ENCODE measurements at regions not wholly inside any gene's neighbourhood (a gene's known extent, or its start where the extent isn't known, plus 50 kb on each side); places are given as distances from the start of the nearest gene placed in this dataset.

DNA sequence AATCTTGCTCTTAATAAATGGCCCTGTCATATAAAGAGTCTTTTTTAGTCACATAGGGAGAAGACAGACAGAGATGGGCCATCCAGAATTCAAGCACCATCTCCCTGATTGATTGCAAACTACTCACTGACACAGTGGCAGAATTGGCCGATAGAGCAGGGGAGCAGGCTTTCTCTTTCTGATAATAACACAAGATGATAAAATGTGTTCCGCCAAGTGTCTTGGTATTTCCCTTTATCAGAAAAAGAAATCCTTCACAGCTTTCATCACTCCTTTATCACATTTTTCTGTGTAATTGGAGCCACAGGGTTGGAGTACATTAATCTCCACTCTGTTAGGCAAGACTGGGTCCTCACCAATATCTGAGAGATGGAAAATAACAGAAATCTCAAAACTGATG, 406.0 kb downstream of the TMEM135 start:
- Histone ChIP-seq H3K4me3 (no peak overlapping the region), H3K27ac (no peak overlapping the region), H3K27me3 (no peaks in the 10 kb centered on the region), H3K9me3 (no peaks in the 10 kb centered on the region), H3K4me1 (no peaks in the 10 kb centered on the region), H3K36me3 (no peaks in the 10 kb centered on the region)
- TF ChIP-seq EP300 (IDR thresholded peaks at IDR 0.05) (no peak), POLR2AphosphoS5 (IDR thresholded peaks at IDR 0.05) (no peak)
- WGBS, 2 donors (ENCODE audit: low coverage in 1 of 2) = 57 to 86% methylated on average over 1 to 2 of the region's 2 CpGs
- no peak for ATAC-seq

DNA sequence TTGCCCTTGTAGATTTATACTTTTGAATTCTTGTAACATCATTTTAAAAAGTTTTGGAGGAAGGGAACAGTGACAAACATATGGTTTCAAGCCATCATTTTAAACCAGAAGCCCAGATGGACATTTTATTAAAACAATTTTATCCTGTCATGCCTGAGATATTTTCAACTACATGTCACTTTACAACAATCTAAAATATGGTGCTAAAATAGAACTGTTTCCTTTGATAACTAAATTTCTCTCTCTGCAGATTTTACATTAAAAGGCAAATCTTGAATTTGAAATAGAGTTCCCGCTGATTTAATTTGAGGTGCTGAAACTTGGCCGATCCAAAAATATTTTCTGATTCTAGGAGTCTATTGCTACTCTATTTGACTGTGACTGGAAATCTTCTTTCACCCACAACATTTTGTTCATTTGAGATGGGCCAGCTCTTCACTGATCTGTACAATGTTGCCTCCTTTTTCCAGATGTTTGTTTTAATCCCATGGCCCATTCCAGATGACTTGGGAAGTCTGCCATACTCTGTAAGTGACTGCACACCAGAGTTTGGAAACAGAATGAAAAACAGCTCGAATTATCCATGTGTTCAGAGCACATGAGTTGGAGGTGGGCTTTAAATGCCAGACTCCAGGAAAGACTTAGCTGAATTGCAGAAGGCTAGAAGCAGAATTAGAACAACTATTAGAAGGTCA, 402.5 kb downstream of the TMEM135 start:
- Histone ChIP-seq H3K36me3 (no peaks in the 10 kb centered on the region), H3K27ac (no peak overlapping the region), H3K9me3 (no peaks in the 10 kb centered on the region), H3K4me1 (no peaks in the 10 kb centered on the region), H3K4me3 (no peak overlapping the region), H3K27me3 (no peaks in the 10 kb centered on the region)
- ATAC-seq = no peak
- WGBS, 2 donors (ENCODE audit: low coverage in 1 of 2) = 47 to 68% methylated on average over 3 of the region's 3 CpGs
- TF ChIP-seq, protein P1, sequence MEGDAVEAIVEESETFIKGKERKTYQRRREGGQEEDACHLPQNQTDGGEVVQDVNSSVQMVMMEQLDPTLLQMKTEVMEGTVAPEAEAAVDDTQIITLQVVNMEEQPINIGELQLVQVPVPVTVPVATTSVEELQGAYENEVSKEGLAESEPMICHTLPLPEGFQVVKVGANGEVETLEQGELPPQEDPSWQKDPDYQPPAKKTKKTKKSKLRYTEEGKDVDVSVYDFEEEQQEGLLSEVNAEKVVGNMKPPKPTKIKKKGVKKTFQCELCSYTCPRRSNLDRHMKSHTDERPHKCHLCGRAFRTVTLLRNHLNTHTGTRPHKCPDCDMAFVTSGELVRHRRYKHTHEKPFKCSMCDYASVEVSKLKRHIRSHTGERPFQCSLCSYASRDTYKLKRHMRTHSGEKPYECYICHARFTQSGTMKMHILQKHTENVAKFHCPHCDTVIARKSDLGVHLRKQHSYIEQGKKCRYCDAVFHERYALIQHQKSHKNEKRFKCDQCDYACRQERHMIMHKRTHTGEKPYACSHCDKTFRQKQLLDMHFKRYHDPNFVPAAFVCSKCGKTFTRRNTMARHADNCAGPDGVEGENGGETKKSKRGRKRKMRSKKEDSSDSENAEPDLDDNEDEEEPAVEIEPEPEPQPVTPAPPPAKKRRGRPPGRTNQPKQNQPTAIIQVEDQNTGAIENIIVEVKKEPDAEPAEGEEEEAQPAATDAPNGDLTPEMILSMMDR (IDR thresholded peaks at IDR 0.05) = no peak
- TF ChIP-seq EP300 (IDR thresholded peaks at IDR 0.05) (no peak), POLR2AphosphoS5 (IDR thresholded peaks at IDR 0.05) (no peak), POLR2A (IDR thresholded peaks at IDR 0.05) (no peak)

DNA sequence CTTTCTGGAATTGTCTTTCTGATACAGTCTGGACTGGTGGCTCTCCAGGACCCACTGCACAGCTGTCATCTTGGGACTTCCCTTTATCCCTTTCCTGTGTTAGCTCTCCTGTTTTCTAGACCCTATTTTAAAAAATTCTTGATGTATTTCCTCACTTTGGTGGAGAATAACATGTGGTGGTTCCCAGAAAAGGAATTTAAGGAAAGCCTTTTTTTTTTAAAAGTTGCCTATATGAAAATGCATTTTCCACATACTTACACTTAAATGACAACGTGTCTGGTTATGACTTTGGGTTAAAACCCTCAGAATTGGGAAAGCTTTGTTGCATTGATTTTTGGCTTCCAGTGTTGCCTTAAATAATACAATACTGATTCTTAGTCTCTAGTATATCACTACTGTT, 400.7 kb downstream of the TMEM135 start:
- TF ChIP-seq POLR2AphosphoS5 (IDR thresholded peaks at IDR 0.05) (no peak), POLR2A (IDR thresholded peaks at IDR 0.05) (no peak), EP300 (IDR thresholded peaks at IDR 0.05) (no peak)
- TF ChIP-seq, protein P1 (IDR thresholded peaks at IDR 0.05) = no peak
- no peak for ATAC-seq
- Histone ChIP-seq H3K27me3 (no peaks in the 10 kb centered on the region), H3K4me1 (no peaks in the 10 kb centered on the region), H3K9me3 (no peaks in the 10 kb centered on the region), H3K4me3 (no peak overlapping the region), H3K27ac (no peak overlapping the region), H3K36me3 (no peaks in the 10 kb centered on the region)
- WGBS, 2 donors (ENCODE audit: low coverage in 1 of 2) = 85% methylated on average over 1 of the region's 1 CpG; no CpG with 5 or more reads in 1 of the 2 donors

DNA sequence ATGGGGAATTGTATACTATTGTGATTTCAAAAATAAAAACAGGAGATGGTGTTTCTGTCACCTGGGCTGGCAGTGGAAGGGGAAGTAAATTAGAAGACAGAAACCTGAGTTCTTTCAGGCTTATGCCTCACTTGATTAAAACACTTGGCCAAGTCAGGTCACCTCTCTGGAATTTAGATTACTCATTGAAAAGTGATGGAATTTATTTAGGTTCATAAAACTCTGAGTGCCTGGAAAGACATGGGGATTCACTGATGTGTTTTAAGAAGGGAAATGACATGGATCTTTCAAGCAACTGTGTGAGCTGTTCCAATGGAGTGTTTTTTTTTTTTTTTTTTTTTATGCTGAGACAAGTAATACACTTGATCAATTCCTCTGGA, 400.1 kb downstream of the TMEM135 start:
- Histone ChIP-seq H3K4me3 (no peak overlapping the region), H3K27me3 (no peaks in the 10 kb centered on the region), H3K4me1 (no peaks in the 10 kb centered on the region), H3K9me3 (no peaks in the 10 kb centered on the region), H3K27ac (no peak overlapping the region), H3K36me3 (no peaks in the 10 kb centered on the region)
- ATAC-seq = no peak
- TF ChIP-seq, protein P1 (IDR thresholded peaks at IDR 0.05) = no peak
- TF ChIP-seq EP300 (IDR thresholded peaks at IDR 0.05) (no peak), POLR2A (IDR thresholded peaks at IDR 0.05) (no peak), POLR2AphosphoS5 (IDR thresholded peaks at IDR 0.05) (no peak)

DNA sequence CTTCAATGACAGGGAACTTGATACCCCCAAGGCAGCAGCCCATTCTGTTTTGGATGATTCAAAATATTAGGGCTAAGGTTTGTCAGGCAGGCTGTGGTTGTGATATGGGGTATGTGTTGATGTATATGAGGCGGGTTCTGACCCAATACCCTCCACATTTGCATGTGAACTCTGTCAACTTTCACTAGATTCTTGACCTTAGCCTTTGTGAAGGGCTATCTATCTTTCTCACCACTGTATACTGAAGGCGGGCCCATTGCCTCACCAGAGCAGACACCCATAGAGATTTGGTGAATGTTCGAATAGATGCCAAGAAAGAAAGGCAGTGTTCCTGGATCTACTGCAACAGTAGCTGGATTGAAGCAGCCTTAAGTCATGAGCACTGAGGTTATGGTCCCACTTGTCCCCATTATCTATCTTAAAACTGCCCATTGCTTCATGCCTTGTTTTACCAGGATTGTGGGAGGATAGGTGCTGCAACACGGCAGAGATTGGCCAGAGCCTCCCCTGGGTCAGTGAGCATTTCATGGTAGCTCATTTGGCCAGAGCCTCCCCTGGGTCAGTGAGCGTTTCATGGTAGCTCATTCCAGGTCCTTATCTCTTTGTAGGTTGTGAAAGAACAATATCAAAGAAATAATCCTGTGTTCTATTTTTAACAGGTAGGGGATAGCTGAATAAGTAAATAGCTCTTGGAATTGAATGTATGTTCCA, 399.6 kb downstream of the TMEM135 start:
- ATAC-seq = no peak
- H3K4me3 ChIP-seq = no peak overlapping the region
- WGBS, 2 donors (ENCODE audit: low coverage in 1 of 2) = 74 to 82% methylated on average over 2 to 5 of the region's 5 CpGs
- H3K27me3 ChIP-seq = no peaks in the 10 kb centered on the region
- H3K27ac ChIP-seq = no peak overlapping the region
- H3K36me3 ChIP-seq = no peaks in the 10 kb centered on the region
- TF ChIP-seq POLR2A (IDR thresholded peaks at IDR 0.05) = no peak
- TF ChIP-seq, protein P1 (IDR thresholded peaks at IDR 0.05) = no peak
- no peak for TF ChIP-seq EP300 (IDR thresholded peaks at IDR 0.05)
- H3K9me3 ChIP-seq = no peaks in the 10 kb centered on the region
- no peaks in the 10 kb centered on the region for H3K4me1 ChIP-seq

Measured in gastroesophageal sphincter (tissue), 4 donors.